HG03469 (cell line): ENCODE measurements at regions not wholly inside any gene's neighbourhood (a gene's known extent, or its start where the extent isn't known, plus 50 kb on each side); places are given as distances from the start of the nearest gene placed in this dataset.
"Not testable (repeated sequence)": the region's sequence is repeated elsewhere in the genome, so short reads cannot be mapped to it uniquely, and the experiment has no call there.

Experiments used
- ATAC-seq: cut with Tn5 transposase; IDR thresholded peaks from one replicate; pipeline ENCODE4 v1.9.1; 2021; ENCODE audit warnings: mild to moderate bottlenecking, moderate library complexity, moderate number of reproducible peaks; ENCODE audit not compliant: unreplicated experiment

DNA sequence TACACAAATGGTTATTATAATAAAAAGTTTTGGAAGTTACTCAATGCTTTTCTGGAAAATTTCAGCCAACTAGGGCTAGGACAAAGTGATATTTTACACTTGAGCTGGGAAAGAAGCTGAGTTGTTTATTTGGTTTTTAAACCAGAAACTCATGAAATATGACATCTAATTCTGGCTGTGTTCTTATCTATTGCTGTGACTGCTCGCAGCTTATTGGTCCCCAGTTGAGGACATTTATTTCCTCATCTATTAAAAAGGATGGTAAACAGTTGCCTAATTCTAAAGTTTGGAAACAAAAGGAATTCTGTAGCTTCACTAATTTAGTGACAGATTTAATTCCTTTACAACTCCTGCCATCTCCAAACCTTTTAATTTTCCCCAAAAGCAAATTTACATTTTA lies 487.6 kb upstream of the IL12A start:
- no peak for ATAC-seq

DNA sequence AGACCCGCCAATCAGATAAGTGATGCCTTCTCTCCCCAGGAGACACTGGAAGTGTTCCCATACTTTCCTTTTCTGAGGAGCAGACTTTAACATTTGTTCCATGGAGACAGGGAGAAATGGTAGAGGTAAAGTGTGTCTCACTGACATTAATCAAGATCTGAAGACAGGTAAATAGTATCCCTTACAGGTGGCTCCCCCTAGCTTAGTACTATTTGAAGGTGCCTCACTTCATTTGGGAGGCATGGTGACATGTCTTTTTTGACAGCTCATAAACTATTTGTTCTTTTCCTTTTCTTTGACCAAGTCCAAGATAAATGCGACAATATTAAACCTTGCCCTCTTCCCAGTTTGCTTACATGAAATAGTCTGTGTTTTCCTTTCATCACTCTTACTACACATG lies 485.6 kb upstream of the IL12A start:
- no peak for ATAC-seq

DNA sequence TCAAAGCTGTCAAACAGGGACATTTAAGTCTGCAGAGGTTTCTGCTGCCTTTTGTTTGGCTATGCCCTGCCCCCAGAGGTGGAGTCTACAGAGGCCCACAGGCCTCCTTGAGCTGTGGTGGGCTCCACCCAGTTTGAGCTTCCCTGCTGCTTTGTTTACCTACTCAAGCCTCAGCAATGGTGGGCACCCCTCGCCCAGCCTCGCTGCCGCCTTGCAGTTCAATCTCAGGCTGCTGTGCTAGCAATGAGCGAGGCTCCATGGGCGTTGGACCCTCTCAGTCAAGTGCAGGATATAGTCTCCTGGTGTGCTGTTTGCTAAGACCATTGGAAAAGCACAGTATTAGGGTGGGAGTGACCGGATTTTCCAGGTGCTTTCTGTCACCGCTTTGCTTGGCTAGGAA lies 477.6 kb upstream of the IL12A start:
- ATAC-seq, result not testable (repeated sequence)

DNA sequence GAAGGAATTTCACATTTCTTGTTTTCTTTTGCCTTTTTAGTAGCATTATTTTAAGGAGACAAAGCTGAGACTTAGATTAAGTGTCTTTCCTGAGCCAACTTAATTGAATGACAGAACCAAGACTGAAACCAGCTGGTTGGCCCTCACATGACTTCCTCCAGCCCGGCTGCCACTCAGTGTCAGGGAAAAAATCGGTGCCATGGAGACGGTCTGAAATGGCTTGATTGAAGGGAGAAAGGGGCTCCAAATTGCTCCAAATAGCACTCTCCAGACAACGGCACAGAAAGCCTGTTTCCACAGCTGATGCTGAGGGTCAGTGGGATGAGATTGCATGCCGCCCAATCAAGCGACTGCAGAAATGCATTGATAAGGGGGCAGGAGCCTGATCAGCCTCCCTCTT lies 475.2 kb upstream of the IL12A start:
- ATAC-seq, result no peak

DNA sequence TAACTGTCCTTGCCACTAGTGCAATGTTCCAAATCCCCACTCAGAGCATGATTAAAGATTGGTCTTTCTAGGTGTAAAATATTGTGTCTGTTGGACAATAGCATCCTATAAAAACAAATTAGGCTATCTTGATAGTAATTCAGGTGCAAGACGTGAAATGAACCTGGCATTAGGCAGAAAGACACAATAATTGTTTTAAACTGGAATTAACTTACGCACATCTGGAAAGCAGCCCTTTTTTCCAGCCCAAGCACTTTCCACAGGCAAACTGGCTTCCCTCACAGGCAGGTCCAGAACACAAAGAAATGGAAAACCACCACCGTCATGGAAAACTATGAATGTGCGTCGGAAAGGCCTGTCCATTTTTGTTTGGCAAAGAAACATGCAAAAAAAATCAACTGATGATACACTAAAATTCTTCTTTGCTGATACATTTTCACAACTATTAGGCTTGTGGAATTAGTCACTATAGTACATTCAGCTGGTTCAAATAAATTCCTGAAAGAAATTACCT lies 474.7 kb upstream of the IL12A start:
- ATAC-seq, result no peak

DNA sequence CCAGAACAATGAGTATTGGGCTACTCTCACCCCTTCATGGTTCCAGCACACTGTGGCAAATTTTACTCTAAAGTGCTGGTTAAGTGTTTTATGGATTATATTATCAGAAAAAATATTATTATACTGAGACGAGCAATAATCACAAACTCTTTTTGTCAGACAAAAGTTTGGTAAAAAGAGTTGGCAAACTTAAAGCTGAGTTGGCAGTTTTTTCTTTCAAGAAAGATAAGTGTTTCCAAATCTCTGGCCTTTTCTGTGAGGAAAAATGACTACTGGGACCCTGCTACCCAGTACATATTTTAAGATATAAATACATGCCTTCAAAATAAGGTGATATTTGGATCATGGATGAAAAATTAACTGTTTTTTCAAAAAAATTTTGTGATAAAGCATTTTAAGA lies 471.5 kb upstream of the IL12A start:
- no peak for ATAC-seq

DNA sequence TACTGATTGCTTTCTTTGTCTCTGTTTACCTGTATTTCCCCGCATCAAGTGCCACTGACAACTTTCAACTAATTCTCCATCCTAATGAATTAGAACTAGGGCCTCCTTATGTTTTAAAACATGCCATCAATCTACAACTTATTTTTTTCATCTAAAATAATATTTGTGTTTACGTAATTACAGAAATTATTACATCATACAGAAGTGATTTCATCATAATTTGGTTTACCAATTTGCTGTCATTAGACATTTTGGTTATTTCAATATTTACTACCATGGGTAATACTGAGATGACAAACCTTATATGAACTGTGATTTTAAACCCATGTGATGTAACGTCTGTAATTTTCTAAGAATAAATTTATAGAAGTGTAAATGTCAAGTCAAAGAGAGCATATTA lies 468.0 kb upstream of the IL12A start:
- no peak for ATAC-seq

DNA sequence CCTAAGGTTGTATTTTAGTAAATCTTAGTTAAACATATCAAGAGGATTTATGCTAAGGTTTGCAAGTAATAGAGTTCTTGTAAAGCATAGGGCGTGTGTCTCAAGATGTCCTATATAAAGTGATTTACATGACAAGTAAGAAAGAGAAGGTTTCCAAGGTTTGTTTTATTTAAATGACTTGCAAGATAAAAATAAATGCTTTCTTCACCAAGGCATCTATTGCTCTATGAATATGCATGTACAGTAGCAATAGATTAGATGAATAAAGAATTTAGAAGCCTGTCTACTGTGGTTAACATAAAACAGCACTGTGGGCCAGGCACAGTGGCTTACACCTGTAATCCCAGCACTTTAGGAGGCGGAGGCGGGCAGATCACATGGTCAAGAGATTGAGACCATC lies 466.4 kb upstream of the IL12A start:
- ATAC-seq, result no peak

DNA sequence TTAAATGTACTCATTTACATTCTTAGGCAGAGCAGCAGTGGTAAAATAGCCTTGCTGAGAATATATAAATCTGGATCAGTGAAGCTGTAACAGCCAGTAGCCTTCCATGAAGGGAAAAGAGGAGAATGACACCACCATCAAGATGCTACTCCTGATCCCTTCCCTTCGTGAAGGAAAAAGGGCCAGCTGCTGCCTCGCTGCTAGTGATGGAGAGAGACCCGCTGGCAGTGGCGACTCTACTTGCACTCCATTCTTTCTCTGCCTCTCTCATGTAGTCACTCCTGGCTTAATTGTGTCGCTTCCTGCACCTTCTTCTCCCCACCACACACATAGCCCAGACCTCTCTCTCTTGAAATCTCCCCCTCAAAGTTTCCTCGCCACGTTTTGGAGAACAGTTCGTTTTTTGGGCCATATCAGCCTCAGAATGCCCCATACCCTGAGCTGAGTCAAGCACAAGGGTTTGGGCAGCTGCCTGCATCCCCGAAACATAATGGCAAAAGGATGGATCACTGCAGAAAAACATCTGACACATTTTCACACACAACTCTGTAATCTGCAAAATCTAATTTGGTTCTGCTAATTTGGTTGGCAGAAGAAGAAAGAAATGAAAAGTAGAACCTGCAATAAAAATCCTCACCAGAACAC lies 460.3 kb upstream of the IL12A start:
- ATAC-seq, result no peak

DNA sequence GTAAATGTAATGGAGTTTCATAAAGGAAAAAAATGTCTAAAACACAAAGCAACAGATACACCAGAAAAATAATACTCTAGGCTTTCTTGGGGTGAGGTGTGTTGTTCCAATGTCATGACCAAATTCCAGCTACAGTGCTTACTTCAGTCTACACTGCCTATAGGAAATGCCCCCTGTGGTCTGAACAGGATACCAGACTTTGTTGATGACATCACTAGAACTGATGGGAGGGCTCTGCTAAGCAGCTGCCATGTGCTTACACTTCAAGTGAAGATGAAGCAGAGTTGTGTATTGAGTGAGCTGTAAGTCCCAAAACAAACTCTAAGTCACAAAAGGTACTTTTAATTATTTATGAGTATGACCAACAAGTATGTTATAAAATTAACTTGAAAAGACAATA lies 456.1 kb upstream of the IL12A start:
- no peak for ATAC-seq

DNA sequence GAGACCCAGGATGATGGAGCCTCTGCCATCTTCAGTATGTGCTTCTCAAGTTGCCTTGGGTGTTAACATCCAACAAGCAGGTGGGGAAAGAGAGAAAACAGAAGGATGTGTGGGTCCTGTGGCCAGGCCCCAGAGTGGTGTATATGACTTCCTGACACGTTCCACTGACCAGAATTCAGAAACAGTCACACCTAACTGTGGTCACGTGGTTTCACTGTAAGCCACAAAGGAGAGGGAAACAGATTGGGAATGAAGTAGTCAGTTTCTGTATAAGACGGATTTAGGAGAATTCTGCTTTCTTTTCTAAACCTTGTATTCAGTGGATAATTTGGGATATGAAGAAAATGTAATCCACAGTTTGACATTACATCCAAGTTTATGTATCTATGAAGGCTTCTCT lies 454.1 kb upstream of the IL12A start:
- ATAC-seq, result no peak

DNA sequence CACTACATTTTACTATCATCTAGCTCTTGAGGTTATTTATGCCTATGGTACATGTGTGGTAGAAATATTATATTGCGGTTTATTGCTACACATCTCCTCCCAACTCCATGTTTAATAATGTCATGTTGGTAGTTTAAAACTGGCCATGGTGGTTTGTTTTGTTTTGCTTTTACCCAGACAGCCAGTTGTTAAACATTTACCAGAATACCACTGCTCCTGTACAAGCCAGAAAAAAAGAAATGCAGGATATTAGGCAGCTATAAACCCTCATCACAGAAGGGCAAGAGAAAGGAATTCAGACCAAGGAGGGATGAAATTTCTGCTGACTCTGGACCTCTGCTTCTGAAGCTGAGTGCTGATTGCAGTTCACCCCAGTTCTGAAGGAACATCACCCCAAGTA lies 451.8 kb upstream of the IL12A start:
- ATAC-seq, result no peak

DNA sequence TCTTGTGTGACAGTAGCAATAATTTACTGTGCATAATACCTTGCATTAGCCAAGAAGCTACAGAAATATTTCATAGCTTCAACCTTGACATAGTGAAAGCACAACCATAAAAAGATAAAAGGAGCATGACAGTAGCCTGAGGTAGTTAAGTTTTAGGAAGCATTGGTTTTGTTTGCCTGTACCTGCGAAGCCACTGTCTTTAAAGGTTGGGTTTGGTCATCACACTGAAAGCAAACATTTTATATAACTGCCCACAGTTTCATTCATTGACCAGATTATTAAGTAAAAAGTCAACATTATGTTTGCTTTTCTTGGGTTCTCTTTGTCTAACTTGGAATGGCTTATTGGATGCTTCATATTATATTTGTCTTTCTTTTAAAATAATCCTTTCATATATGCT lies 450.1 kb upstream of the IL12A start:
- ATAC-seq, result no peak

DNA sequence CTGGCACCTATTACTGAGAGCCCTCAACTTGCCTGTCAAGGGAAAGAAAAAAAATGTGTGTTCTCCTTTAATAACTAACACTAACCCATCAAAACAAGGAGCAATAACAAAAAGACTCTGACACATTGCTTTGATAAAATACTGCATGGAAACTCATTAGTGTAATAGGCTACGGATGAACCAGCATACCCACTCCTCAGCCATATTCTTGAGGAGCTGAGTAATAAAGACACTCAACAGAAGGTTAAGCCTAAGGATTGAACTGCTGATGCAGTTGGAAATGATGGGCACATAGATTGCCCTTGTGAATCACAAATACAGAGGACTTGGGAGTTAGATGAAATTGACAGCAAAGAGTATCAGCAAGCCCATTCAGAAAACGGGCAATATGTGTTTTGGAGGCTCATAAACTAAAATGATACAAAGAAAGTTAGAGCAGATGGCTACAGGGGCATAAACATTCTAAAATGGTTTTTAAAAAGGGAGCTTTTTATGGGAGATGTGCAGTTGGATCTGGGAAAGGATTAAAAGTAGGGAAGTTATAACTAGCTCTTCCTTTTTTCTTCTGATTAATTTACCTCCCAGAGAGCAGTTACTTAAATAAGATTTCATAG lies 447.6 kb upstream of the IL12A start:
- ATAC-seq, result no peak

DNA sequence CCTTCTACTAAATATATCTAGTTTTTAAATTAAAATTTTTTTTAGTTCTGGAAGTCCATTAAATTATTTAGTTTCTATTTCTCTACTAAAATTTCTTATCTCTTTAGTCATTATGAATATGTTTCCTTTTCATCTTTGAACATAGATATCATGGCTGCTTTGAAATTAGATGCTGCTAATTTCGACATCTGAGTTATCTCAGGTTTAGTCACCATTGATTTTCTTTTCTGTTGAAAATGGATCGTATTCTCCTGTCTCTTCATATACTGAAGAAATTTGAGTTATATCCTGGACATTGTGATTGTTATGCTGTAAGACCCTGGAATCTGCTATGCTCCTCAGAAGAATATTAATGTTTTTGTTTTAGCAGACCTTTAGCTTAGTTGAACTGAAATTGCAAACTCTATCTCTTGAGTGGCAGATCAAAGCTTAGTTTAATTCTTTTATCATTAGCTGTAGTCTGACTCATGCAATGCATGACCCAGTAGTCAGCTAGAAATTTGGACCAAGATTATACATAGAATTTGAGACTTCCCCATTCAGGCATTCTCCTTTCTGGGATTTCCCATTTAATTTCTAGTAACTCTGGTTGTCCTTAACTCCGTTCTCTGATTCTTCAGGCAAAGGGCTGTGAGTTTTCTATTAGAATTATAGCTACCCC lies 439.8 kb upstream of the IL12A start:
- no peak for ATAC-seq

DNA sequence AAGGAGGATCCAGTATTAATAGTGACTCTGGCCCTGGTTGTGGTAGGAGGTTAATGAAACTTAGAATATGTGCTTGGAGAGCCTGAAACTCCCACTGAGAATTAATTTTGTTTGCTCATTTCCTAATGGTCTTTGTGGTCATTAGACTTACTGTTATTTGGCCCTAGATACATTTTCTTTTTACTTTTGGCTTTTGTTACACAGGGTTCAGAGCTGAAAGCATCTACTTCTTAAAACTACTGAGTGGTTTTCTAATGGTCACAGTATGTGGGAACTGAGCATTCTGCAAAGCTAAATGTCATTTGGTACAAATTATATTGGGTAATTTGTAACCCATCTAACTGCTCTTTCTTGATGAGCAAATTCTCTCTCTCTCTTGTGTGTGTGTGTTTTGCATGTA lies 433.4 kb upstream of the IL12A start:
- no peak for ATAC-seq

DNA sequence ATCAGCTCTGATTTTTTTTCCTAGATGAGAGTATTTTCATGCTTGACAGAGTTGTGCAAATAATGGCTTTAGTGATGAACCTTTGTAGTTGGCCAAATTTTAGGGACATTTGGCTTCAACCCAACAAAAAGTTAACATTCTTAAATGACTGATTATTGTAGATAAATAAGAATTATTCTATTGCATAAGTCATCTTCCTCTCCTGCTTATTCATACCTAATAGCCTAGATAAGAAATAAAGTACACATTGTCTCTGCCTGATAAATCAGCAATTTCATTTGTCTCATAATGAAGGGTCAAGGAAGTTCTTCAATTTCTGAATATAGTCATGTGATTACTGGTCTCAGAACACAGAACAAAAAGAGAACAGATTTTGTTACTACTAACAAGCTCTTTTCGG lies 428.9 kb upstream of the IL12A start:
- ATAC-seq, result no peak

DNA sequence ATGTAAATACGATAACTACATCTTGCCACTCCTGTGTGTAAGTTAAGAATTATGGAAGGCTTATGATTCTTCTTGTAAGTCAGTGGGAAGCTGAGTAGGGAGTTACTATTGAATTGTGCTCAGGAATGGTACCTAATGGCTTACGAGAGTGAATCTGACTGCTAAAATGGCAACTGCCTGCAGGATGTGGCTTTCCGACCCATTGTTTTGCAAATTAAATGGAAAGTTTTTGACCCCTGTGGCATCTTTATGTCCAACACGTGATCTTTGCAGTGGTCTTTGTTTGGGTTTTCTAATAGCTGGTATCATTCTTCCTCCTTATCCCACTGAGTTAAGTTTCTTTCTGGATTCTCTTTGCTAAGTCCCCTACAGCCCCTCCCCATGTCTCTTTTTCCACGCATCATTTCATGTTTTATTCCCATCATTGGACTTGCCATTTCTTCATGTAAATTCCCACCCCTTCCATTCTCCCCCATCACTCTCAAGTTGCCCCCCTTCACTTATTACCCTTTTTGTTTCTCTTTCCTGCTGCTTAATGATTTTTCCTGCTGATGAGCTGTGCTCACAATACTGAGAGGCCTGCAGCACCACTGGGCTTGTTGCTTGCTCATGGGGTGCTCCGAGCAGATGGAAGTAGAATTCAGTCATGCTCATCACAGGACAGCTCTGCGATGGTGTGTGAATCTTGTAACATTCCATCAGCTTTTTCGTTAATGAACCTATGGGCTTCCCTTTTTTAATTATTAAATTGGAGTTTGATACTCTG lies 428.2 kb upstream of the IL12A start:
- no peak for ATAC-seq

DNA sequence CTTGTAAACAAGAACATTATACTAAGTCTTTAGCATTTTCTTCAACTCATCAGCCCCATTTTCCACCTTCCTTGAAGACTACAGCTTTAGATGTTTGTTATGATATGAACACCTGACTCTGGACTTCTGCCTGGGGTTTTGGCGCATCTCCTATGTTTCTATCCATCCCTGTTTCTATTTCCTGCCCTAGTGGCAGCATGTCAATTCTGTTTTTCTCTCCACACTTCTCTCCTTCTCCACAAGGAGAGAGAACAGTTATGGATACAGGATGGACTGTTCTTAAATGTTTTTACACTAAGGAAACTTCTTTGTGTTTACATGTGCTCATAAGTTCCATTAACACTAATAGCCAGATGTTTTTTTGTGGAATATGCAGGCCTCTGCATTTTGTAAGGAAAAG lies 423.3 kb upstream of the IL12A start:
- ATAC-seq, result no peak

DNA sequence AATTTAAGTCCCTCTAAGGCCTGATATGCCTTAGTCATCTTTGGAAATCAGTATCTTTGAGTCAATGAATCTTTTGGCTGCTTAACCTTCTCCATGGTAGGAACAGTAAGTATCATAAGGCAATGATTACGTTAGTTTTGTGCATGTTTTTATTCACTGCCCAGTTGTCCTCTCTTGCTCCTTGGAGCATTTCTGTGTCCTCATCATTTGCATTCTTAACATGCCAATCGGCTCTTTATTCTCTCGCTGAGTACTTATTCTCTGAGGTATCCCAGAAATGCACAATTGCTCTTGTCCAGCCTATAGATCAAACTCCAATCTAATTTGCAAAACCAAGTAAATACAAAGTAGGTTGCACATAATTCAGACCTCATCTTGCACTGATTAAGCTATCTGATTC lies 405.0 kb upstream of the IL12A start:
- ATAC-seq, result no peak

DNA sequence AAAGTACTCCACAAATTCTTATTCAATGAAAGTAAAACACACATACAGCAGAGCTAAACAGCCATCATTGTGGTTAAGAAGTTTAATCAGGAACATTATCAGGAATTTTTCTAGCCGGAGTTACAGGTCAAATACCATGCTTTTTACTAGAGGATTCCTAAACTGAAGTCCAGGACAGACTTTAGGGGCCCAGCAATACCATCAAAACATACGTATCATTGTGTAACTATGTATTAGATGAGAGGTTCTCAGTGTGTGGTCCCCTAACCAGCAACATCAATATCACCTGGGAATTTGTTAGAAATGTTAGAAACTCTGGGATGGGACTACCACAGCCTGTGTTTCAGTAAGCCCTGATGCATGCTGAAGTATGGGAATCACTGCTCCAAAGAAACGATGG lies 404.2 kb upstream of the IL12A start:
- ATAC-seq, result no peak
